Stomach (tissue), 4 donors: ENCODE measurements at regions not wholly inside any gene's neighbourhood (a gene's known extent, or its start where the extent isn't known, plus 50 kb on each side); places are given as distances from the start of the nearest gene placed in this dataset.

ENCODE experiments used
- CTCF ChIP-seq, 7 experiments: fragments of 450-650 bp in 4 of 7; fragments of 200-600 bp in 3 of 7; sonication (generic) in 3 of 7; IDR thresholded peaks; one replicate each; pipeline ENCODE4 v1.5.1; 2016 to 2019; ENCODE audit warnings: antibody characterized with exemption in 7 of 7, control low read depth in 2 of 7, mild to moderate bottlenecking in 1 of 7
- EP300 ChIP-seq: sonication (generic); formaldehyde crosslinking; IDR thresholded peaks from one replicate; pipeline ENCODE4 v1.6.1; 2017; ENCODE audit warnings: antibody characterized with exemption
- POLR2A ChIP-seq, 4 donors: fragments of 450-650 bp; IDR thresholded peaks; one replicate each; pipeline ENCODE4 v1.6.1; 2016; ENCODE audit warnings: antibody characterized with exemption in 4 of 4, control low read depth in 2 of 4, mild to moderate bottlenecking in 1 of 4, moderate library complexity in 1 of 4
- POLR2AphosphoS5 ChIP-seq, 3 donors: sonication (generic); formaldehyde crosslinking; IDR thresholded peaks; one replicate each; pipeline ENCODE4 v1.6.1; 2016; ENCODE audit warnings: antibody characterized with exemption in 3 of 3

- TF ChIP-seq POLR2A (IDR thresholded peaks at IDR 0.05) (no peak), CTCF (IDR thresholded peaks at IDR 0.05) (no peak), EP300 (no peak), POLR2AphosphoS5 (IDR thresholded peaks at IDR 0.05) (no peak)
These were observed 119.4 kb upstream of the CXADR start for GRCh38 chr21:17393413-17393812.
